ENCODE measurements at regions not wholly inside any gene's neighbourhood (a gene's known extent, or its start where the extent isn't known, plus 50 kb on each side); places are given as distances from the start of the nearest gene placed in this dataset.

- no peak for TF ChIP-seq CTCF (IDR thresholded peaks at IDR 0.05)
- TF ChIP-seq ZFX (IDR thresholded peaks at IDR 0.05; ENCODE audit: borderline replicate concordance) = no peak
Observed at GRCh38 chr22:49390954-49391353, 436.7 kb downstream of the BRD1 start.
